SK-N-SH (cell line): ENCODE measurements at regions not wholly inside any gene's neighbourhood (a gene's known extent, or its start where the extent isn't known, plus 50 kb on each side); places are given as distances from the start of the nearest gene placed in this dataset.

ENCODE experiments used
- CTCF ChIA-PET: fragments of 300-600, 350-600 bp; formaldehyde crosslinking; extraction: SDS; loops from one replicate; lab custom pipeline; 2021; lab: Yijun Ruan, JAX
- POLR2A ChIA-PET: fragments of 350-600 bp; sonication (Branson Sonifier 250); formaldehyde crosslinking; extraction: SDS; loops from one replicate; lab custom pipeline; 2020; ENCODE audit warnings: antibody characterized with exemption, inconsistent platforms; lab: Yijun Ruan, JAX
- DNase-seq: peaks from one replicate; pipeline ENCODE4 v3.0.0; 2012
- H2AFZ ChIP-seq: fragments of 200-600 bp; sonication (generic); 2 replicates; pipeline ENCODE4 v1.8.1; 2016; ENCODE audit warnings: antibody characterized with exemption, mild to moderate bottlenecking, low read depth
- H3F3A ChIP-seq: fragments of 200-600 bp; sonication (generic); replicated peaks from 2 replicates; pipeline ENCODE3; 2016; ENCODE audit warnings: antibody characterized with exemption, mild to moderate bottlenecking; ENCODE audit not compliant: insufficient read depth
- H3K27ac ChIP-seq, 2 experiments: fragments of 200-500 bp in 1 of 2; fragments of 200-600 bp in 1 of 2; sonication (Bioruptor generic) in 1 of 2; sonication (generic), shearing (Covaris generic) in 1 of 2; 2 replicates each; pipeline versions ENCODE4 v1.5.1 to v1.6.1; 2014 to 2016; ENCODE audit warnings: low read depth in 2 of 2, inconsistent platforms in 1 of 2, low read length in 1 of 2, mild to moderate bottlenecking in 1 of 2, mixed read lengths in 1 of 2
- H3K27me3 ChIP-seq: fragments of 200-600 bp; sonication (generic), shearing (Covaris generic); 2 replicates; pipeline ENCODE4 v1.6.1; 2016; ENCODE audit warnings: mixed run types; ENCODE audit not compliant: insufficient read depth
- H3K36me3 ChIP-seq, 2 experiments: fragments of 200-500 bp in 1 of 2; fragments of 200-600 bp in 1 of 2; sonication (Bioruptor generic) in 1 of 2; sonication (generic) in 1 of 2; replicated peaks in 1 of 2; 2 replicates each; pipeline versions ENCODE3 to v1.5.1; 2014 to 2016; ENCODE audit warnings: low read length in 1 of 2, mild to moderate bottlenecking in 1 of 2; ENCODE audit not compliant: insufficient read depth in 2 of 2, control insufficient read depth in 1 of 2
- H3K4me1 ChIP-seq, 2 experiments: fragments of 200-500 bp in 1 of 2; fragments of 200-600 bp in 1 of 2; sonication (Bioruptor generic) in 1 of 2; sonication (generic), shearing (Covaris generic) in 1 of 2; 2 replicates each; pipeline versions ENCODE4 v1.5.1 to v1.6.1; 2014 to 2016; ENCODE audit warnings: low read depth in 1 of 2, low read length in 1 of 2, mixed run types in 1 of 2; ENCODE audit not compliant: insufficient read depth in 2 of 2, control insufficient read depth in 1 of 2
- H3K4me2 ChIP-seq: fragments of 200-600 bp; sonication (generic), shearing (Covaris generic); 2 replicates; pipeline ENCODE4 v1.6.1; 2017; ENCODE audit warnings: mixed run types
- H3K4me3 ChIP-seq, 2 experiments: fragments of 200-500 bp in 1 of 2; fragments of 200-600 bp in 1 of 2; sonication (Bioruptor generic) in 1 of 2; sonication (generic), shearing (Covaris generic) in 1 of 2; 2 replicates each; pipeline versions ENCODE4 v1.5.1 to v1.8.1; 2014 to 2016; ENCODE audit warnings: low read depth in 2 of 2, inconsistent platforms in 1 of 2, low read length in 1 of 2, mild to moderate bottlenecking in 1 of 2, mixed read lengths in 1 of 2, moderate library complexity in 1 of 2
- H3K79me2 ChIP-seq: fragments of 200-600 bp; sonication (generic); 2 replicates; pipeline ENCODE4 v1.8.1; 2017; ENCODE audit warnings: mild to moderate bottlenecking; ENCODE audit not compliant: insufficient read depth
- H3K9ac ChIP-seq: fragments of 200-600 bp; sonication (generic); 2 replicates; pipeline ENCODE4 v1.6.1; 2017; ENCODE audit warnings: mixed run types
- H3K9me2 ChIP-seq: fragments of 200-600 bp; sonication (generic); 2 replicates; pipeline ENCODE4 v1.6.1; 2017; ENCODE audit warnings: mixed run types
- H3K9me3 ChIP-seq: fragments of 200-600 bp; sonication (generic); 2 replicates; pipeline ENCODE4 v1.6.1; 2017; ENCODE audit warnings: mixed run types, mild to moderate bottlenecking, moderate library complexity
- H4K20me1 ChIP-seq: fragments of 200-600 bp; sonication (generic); 2 replicates; pipeline ENCODE4 v1.6.1; 2017; ENCODE audit warnings: mild to moderate bottlenecking, mixed run types; ENCODE audit not compliant: insufficient read depth
- CHD2 ChIP-seq: fragments of 150-350 bp; IDR thresholded peaks from 2 replicates; pipeline ENCODE4 v1.6.1; 2018; ENCODE audit warnings: low read length; ENCODE audit not compliant: partially characterized antibody
- JUND ChIP-seq: IDR thresholded peaks from 2 replicates; pipeline ENCODE4 v1.4.0; 2012
- MEF2A ChIP-seq: IDR thresholded peaks from 2 replicates; pipeline ENCODE4 v1.4.0; 2012; ENCODE audit warnings: low read depth, borderline replicate concordance
- MXI1 ChIP-seq: IDR thresholded peaks from 2 replicates; pipeline ENCODE4 v1.6.1; 2012; ENCODE audit warnings: mild to moderate bottlenecking, low read depth, low read length, improper control_type of control experiment
- NRF1 ChIP-seq: IDR thresholded peaks from 2 replicates; pipeline ENCODE4 v1.6.1; 2012; ENCODE audit warnings: low read depth, mild to moderate bottlenecking, low read length
- POLR2AphosphoS5 ChIP-seq: IDR thresholded peaks from 2 replicates; pipeline ENCODE4 v1.6.1; 2012; ENCODE audit warnings: low read depth, low read length
- RCOR1 ChIP-seq: fragments of 150-350 bp; IDR thresholded peaks from 2 replicates; pipeline ENCODE4 v1.6.1; 2017; ENCODE audit warnings: antibody characterized with exemption, low read length
- RFX5 ChIP-seq: IDR thresholded peaks from 2 replicates; pipeline ENCODE4 v1.6.1; 2012; ENCODE audit warnings: mild to moderate bottlenecking, improper control_type of control experiment, low read length
- SMC3 ChIP-seq: IDR thresholded peaks from 2 replicates; pipeline ENCODE4 v1.6.1; 2012; ENCODE audit warnings: low read depth, low read length, improper control_type of control experiment
- TCF12 ChIP-seq: IDR thresholded peaks from 2 replicates; pipeline ENCODE4 v1.4.0; 2012
- TEAD4 ChIP-seq: IDR thresholded peaks from 2 replicates; pipeline ENCODE4 v1.4.0; 2012; ENCODE audit warnings: mild to moderate bottlenecking, borderline replicate concordance; ENCODE audit not compliant: insufficient read depth
- YY1 ChIP-seq: IDR thresholded peaks from 2 replicates; pipeline ENCODE4 v1.4.0; 2012; ENCODE audit warnings: low read depth, mild to moderate bottlenecking
- WGBS: methylation state at CpG from one replicate; pipeline ENCODE4 v1.1.6; 2017; ENCODE audit warnings: low lambda C conversion rate; 5-methylcytosine and 5-hydroxymethylcytosine counted together
- TF ChIP-seq, protein P1 (sequence below): IDR thresholded peaks from 2 replicates; pipeline ENCODE4 v1.4.0; 2012; ENCODE audit warnings: low read depth, borderline replicate concordance
- TF ChIP-seq, protein P2 (sequence below): IDR thresholded peaks from 2 replicates; pipeline ENCODE4 v1.6.1; 2012; ENCODE audit warnings: mild to moderate bottlenecking, low read depth, low read length, moderate library complexity
- TF ChIP-seq, protein P3 (sequence below): fragments of 200-600 bp; sonication (generic); IDR thresholded peaks from 2 replicates; pipeline ENCODE4 v1.6.1; 2017; ENCODE audit warnings: antibody characterized with exemption, mild to moderate bottlenecking, moderate library complexity
- TF ChIP-seq, protein P4 (sequence below): IDR thresholded peaks from 2 replicates; pipeline ENCODE4 v1.4.0; 2012; ENCODE audit warnings: low read depth, borderline replicate concordance

DNA sequence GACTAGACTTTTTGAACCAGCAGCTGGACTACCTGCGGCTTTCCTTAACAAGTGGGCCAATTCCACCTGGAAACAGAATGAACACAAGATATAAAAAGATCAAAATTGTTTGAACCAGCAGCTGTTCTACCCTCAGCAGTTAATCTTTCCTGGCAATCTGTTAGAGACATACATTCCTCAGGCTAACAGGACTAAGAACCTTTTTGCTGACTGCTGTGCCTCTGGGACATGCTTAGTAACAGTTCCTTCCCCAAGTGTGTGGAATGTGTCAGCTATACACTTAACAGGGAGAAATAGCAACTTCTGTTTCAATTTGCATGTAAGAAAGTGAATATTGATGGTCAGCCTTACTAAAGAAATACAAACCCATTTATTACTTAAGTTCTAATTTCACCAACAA lies 554.4 kb downstream of the ARAP2 start (continued):
- TF ChIP-seq, protein P1, sequence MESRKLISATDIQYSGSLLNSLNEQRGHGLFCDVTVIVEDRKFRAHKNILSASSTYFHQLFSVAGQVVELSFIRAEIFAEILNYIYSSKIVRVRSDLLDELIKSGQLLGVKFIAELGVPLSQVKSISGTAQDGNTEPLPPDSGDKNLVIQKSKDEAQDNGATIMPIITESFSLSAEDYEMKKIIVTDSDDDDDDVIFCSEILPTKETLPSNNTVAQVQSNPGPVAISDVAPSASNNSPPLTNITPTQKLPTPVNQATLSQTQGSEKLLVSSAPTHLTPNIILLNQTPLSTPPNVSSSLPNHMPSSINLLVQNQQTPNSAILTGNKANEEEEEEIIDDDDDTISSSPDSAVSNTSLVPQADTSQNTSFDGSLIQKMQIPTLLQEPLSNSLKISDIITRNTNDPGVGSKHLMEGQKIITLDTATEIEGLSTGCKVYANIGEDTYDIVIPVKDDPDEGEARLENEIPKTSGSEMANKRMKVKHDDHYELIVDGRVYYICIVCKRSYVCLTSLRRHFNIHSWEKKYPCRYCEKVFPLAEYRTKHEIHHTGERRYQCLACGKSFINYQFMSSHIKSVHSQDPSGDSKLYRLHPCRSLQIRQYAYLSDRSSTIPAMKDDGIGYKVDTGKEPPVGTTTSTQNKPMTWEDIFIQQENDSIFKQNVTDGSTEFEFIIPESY: no peak
- no peak for TF ChIP-seq SMC3
- no peak for TF ChIP-seq NRF1
- no peak for TF ChIP-seq MXI1
- no peak for TF ChIP-seq RCOR1
- no peak for TF ChIP-seq TEAD4

DNA sequence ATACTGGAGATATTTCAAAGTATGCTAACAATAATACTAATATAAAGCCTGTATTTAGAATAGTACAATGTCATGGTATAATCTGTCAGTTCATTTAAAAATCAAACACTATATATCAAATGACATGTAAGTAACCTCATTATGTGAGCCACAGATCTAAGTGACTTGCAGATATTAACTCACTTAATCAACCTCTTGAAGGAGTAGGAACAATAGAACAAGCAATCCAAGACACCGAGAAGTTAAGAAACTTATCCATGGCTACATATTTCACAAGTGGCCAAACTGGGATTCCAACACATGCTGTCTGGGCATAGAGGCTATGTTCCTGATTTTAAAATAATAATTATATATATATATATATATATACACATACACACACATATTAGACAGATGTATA lies 554.0 kb downstream of the ARAP2 start:
- Histone ChIP-seq H3K27me3 (no peaks in the 10 kb centered on the region), H3K36me3 (no peaks in the 10 kb centered on the region), H3K9me3 (no peaks in the 10 kb centered on the region), H3K79me2 (no peaks in the 10 kb centered on the region), H2AFZ (no peak overlapping the region), H3K4me1 (no peaks in the 10 kb centered on the region), H3K27ac (no peak overlapping the region), H3K9ac (no peak overlapping the region), H3K4me3 (no peak overlapping the region), H4K20me1 (no peaks in the 10 kb centered on the region), H3F3A (no peaks in the 10 kb centered on the region), H3K4me2 (no peak overlapping the region), H3K9me2 (no peaks in the 10 kb centered on the region)
- DNase-seq: no peak
- CTCF ChIA-PET: no interaction called here
- WGBS: 13% methylated on average over 1 of the region's 1 CpG
- POLR2A ChIA-PET: no interaction called here
- TF ChIP-seq TCF12: no peak
- TF ChIP-seq, protein P2, sequence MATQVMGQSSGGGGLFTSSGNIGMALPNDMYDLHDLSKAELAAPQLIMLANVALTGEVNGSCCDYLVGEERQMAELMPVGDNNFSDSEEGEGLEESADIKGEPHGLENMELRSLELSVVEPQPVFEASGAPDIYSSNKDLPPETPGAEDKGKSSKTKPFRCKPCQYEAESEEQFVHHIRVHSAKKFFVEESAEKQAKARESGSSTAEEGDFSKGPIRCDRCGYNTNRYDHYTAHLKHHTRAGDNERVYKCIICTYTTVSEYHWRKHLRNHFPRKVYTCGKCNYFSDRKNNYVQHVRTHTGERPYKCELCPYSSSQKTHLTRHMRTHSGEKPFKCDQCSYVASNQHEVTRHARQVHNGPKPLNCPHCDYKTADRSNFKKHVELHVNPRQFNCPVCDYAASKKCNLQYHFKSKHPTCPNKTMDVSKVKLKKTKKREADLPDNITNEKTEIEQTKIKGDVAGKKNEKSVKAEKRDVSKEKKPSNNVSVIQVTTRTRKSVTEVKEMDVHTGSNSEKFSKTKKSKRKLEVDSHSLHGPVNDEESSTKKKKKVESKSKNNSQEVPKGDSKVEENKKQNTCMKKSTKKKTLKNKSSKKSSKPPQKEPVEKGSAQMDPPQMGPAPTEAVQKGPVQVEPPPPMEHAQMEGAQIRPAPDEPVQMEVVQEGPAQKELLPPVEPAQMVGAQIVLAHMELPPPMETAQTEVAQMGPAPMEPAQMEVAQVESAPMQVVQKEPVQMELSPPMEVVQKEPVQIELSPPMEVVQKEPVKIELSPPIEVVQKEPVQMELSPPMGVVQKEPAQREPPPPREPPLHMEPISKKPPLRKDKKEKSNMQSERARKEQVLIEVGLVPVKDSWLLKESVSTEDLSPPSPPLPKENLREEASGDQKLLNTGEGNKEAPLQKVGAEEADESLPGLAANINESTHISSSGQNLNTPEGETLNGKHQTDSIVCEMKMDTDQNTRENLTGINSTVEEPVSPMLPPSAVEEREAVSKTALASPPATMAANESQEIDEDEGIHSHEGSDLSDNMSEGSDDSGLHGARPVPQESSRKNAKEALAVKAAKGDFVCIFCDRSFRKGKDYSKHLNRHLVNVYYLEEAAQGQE: no peak
- no peak for TF ChIP-seq YY1
- TF ChIP-seq JUND: no peak
- TF ChIP-seq, protein P1: no peak
- no peak for TF ChIP-seq TEAD4
- TF ChIP-seq, protein P3, sequence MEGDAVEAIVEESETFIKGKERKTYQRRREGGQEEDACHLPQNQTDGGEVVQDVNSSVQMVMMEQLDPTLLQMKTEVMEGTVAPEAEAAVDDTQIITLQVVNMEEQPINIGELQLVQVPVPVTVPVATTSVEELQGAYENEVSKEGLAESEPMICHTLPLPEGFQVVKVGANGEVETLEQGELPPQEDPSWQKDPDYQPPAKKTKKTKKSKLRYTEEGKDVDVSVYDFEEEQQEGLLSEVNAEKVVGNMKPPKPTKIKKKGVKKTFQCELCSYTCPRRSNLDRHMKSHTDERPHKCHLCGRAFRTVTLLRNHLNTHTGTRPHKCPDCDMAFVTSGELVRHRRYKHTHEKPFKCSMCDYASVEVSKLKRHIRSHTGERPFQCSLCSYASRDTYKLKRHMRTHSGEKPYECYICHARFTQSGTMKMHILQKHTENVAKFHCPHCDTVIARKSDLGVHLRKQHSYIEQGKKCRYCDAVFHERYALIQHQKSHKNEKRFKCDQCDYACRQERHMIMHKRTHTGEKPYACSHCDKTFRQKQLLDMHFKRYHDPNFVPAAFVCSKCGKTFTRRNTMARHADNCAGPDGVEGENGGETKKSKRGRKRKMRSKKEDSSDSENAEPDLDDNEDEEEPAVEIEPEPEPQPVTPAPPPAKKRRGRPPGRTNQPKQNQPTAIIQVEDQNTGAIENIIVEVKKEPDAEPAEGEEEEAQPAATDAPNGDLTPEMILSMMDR: no peak
- TF ChIP-seq, protein P4, sequence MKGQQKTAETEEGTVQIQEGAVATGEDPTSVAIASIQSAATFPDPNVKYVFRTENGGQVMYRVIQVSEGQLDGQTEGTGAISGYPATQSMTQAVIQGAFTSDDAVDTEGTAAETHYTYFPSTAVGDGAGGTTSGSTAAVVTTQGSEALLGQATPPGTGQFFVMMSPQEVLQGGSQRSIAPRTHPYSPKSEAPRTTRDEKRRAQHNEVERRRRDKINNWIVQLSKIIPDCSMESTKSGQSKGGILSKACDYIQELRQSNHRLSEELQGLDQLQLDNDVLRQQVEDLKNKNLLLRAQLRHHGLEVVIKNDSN: no peak
- no peak for TF ChIP-seq MEF2A
- no peak for TF ChIP-seq POLR2AphosphoS5
- TF ChIP-seq CHD2: no peak
- no peak for TF ChIP-seq NRF1
- no peak for TF ChIP-seq RFX5
